GM19463 (cell line): ENCODE measurements at regions not wholly inside any gene's neighbourhood (a gene's known extent, or its start where the extent isn't known, plus 50 kb on each side); places are given as distances from the start of the nearest gene placed in this dataset.

Experiments
- ATAC-seq: cut with Tn5 transposase; IDR thresholded peaks from one replicate; pipeline ENCODE4 v1.9.1; 2021; ENCODE audit warnings: mild to moderate bottlenecking, moderate library complexity; ENCODE audit not compliant: unreplicated experiment

GRCh38 chr10:8527773-8528172, 473.3 kb downstream of the GATA3 start:
- no peak for ATAC-seq

DNA sequence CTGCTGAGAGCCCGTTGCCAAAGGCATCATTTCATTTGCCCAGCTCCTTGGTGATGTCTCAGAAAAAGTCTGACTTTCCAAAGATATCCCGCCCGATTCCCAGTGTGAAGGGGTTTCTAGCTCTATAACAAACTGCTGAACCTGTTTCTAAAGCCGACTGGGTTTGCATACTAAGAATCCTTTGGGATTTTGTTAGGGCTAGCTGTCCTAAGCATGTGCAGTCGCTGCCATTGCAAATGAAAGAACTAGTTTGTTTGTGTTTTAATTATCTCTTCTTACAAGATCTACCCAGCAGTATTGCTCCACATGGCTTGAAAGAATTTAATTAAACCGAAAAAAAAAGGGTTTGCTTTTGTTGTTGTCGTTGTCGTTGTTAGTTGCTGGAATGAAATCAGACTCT, 476.6 kb downstream of the GATA3 start:
- ATAC-seq = no peak

DNA sequence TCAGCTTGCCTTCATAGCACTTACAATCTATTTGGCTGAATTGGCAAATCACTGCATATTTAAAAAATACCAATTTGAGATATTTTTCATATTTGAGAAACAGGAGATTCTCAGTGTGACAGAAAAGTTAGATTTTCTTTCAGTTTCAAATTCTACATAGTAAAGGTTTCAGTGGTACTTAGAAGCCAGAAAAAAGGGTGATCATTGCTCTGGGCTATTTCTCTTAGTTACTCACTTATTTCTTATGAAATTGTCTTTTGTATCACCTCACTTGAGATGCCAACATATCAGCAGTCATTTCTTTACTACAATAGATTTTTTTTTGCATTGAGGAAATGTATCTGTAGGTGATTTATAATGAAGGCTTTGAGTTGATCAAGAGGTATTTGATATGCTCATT, 478.2 kb downstream of the GATA3 start:
- no peak for ATAC-seq

DNA sequence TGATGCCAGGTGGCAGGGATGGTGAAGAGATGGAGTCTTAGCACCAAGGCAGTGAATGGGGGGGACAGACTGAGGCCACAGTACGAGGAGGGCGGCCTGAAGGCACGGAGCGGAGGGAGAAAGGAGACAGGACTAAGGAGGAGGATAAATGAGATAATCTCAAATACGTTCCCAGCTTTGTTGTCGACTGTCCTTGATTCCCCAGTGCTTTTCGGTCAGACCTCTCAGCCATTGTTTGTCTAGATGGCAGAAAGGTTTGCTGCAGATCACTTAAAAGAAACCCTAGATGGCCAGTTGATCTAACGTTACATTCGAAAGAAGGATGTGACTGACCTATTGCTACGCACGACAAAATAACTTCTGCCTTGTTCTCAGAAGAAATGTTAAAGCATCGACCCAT, 479.0 kb downstream of the GATA3 start:
- no peak for ATAC-seq

- ATAC-seq = no peak
These were observed 479.6 kb downstream of the GATA3 start for GRCh38 chr10:8534096-8534495.

DNA sequence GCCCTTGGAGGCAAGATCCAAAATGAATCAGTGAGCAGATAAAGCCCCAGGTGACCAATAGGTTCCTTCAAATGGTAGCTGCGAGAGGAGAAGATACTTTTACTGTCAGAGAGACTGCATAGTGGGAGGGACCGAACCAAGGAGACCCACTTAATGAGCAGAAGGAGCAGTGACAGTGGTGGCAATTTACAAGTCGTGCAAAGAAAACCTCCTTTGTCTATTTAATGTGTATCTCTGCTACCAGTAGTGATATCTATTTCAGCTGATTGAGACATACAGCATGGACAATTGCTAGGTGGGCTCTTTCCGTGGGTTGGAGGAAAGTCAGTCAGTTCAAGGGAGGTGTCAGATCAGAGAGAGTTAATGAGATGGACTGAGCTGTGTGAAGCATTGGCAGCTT, 480.4 kb downstream of the GATA3 start:
- no peak for ATAC-seq

- no peak for ATAC-seq
These were observed 484.6 kb downstream of the GATA3 start for GRCh38 chr10:8539056-8539455.

- no peak for ATAC-seq
These were observed 489.0 kb downstream of the GATA3 start for GRCh38 chr10:8543361-8544056.

DNA sequence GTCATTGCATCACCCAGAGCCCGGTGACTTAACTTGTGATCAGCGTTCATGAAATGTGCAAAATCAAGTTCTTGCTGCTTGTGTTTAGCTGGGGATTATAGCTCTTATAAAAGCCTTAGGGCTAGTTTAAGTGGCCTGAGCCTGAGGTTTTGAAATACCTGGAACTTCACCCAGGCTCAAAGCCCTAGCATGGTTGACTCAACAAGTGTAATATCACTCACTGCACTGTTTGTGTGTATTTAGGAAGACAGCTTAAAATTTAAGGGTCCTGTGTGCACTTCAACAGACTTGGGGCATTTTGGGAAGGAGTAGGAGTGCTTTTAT, 489.5 kb downstream of the GATA3 start:
- no peak for ATAC-seq

GRCh38 chr10:8544500-8544899, 490.0 kb downstream of the GATA3 start:
- no peak for ATAC-seq

GRCh38 chr10:8554574-8554973, 500.1 kb downstream of the GATA3 start:
- no peak for ATAC-seq

DNA sequence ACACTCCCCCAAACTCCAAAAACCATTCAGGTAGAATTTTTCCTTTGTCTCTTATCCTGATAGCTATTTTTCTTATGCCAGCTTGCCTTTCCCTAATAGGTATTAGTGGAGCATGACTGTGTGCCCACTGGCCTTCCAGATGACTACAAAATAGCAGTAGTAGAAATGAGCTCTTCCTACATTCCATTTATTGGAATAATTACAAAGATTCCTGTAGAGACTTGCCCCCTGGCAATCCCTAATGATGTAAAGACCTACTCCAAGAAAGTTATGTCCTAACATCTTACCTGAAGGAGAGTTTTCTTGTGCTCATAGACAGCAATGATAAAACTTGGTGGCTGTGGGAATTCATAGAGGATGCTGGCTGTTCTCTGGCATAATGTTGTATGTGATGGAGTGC, 501.8 kb downstream of the GATA3 start:
- ATAC-seq = no peak

- ATAC-seq = no peak
These were observed 509.0 kb downstream of the GATA3 start for GRCh38 chr10:8563478-8563877.

- no peak for ATAC-seq
These were observed 512.2 kb downstream of the GATA3 start for GRCh38 chr10:8566737-8567136.

DNA sequence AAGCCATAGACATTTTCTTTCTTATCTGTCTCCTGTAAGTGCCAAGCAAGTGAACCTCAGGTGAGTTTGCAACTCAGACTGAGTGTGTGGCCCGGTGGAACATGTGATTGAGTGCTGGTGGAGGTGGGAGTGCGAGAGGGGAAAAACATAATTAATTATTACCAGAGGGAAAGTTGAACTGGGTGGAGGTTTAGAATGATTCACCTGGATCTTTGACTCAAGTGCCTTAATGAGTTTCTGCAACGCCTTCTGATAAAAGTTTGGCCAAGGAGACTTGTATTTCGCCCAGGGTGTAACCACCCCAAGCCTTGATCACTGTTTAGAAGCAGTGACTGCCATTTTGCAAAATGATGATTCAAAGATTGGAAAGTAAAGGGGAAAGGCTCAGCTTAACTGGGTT, 513.9 kb downstream of the GATA3 start:
- no peak for ATAC-seq

- no peak for ATAC-seq
These were observed 521.1 kb downstream of the GATA3 start for GRCh38 chr10:8575620-8576019.

DNA sequence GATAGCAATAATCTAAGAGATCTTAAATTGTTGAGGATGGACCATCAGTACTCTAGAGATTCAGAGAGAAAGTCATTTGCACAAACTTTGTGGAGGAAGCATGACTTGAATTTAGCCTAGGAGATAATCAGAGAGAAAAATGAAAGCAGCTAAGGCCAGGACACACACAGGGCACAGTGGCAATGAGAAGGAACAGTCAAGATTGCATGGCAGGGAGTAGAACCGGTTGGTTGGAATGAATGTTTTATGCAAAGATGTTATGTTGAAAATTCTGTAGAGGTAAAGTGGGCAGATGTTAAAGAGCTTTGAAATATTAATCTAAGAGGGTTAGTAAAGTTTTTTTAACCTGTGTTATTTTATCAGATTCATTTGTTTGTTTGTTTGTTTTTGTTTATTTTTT, 521.8 kb downstream of the GATA3 start:
- no peak for ATAC-seq

DNA sequence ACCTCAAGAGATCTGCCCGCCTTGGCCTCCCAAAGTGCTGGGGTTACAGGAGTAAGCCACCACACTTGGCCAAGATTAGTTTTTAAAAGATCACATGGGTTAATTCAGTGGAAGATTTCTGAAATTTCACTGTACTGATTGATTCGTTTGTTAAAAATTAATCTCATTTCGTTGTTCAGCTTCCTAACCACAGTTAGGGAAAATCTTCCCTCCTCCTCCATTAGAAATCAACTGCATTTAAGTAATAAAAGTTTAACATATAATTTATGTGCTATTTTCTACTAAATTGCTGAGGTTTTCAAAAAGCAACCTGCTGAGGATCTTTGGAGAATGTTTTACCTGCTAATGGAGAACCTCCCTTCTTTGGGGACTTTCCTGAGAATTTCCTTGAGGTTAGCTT, 522.4 kb downstream of the GATA3 start:
- ATAC-seq = no peak

DNA sequence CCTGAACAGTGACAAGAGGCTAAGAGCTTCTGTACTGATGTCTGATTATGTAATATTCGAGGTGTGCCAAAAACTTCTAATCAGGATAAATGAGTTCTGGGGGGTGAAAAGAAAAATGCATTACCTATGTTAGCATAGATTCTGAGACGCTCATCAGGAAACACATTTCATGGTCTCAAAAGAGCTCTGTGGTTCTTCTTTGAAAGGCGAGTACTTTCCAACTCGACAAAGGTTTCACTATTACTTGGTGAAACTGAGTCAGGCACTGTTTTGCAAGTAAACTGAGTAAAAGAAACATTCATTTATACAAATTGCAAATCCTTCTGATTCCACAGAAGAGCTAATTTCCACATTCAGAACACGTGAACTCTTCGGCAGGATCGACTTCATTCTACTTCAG, 523.2 kb downstream of the GATA3 start:
- no peak for ATAC-seq

DNA sequence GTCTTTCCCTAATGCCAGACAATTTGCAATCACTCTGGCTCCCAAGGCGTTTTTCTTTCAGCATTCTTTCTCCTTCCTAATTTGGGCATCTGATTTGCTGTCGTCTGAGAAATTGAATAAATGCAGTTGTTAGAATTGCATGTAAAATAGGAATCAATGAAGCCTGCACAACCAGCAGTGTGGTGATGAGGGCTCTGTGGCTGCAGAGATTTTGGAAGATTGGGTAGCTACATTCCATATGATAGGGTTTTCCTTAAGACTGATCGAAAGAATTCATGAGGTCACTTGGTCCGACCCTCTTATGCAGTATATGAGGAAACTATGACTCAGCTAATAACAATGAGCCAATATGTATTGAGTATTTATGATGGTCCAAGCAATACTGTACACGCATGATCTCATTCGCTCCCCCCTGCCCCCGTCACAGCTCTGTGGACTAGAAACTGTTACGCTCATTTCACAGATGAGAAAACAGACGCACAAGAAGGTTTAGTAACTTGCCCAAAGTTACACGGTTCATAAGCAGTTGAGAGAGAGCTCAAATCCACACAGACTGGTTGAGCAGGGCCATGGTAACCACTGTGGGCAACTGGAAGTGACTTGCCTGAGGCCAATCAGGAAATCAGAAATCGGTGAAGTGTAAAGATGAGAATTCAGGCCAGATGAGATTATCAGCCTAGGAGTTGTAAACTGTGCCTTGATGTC, 527.2 kb downstream of the GATA3 start:
- ATAC-seq = no peak

DNA sequence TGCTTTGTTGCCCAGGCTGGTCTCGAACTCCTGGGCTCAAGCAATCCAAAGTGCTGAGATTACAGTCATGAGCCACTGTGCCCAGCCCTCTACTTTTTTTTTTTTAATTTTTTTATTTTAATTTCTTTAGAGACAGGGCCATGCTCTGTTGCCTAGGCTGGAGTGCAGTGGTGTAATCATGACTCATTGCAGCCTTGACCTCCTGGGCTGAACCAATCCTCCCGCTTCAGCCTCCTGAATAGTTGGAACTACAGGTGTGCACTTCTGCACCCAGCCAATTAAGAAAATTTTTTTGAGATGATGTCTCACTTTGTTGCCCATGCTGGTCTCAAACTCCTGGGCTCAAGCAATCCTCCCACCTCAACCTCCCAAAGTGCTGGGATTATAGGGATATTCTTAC, 528.6 kb downstream of the GATA3 start:
- ATAC-seq = no peak

- no peak for ATAC-seq
These were observed 530.2 kb downstream of the GATA3 start for GRCh38 chr10:8584666-8585065.

DNA sequence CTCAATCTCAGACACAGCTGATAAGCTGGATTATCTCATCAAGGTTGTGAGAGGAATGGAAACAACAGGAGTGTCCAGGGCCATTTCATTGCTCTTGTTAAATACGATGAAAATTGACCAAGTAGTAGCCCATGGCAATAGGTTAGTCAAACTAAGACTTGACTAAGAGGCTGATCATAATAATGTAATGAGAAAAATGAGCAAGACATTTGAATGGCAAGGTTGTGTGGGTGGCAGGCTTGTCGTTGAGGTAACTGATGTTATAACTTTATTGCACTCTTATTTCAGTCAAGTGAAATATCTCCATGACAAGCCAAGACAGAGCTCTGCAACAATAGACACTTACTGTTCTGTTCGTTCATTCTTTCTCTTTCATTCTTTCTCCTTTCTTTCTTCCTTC, 532.0 kb downstream of the GATA3 start:
- ATAC-seq = no peak
